Stimulated activated CD4-positive, alpha-beta T cell treated with anti-CD3 and anti-CD28 coated beads, Interleukin-1b, Interleukin-23, amount 100 ng/mL, for 24 hours (primary cell): ENCODE measurements at regions not wholly inside any gene's neighbourhood (a gene's known extent, or its start where the extent isn't known, plus 50 kb on each side); places are given as distances from the start of the nearest gene placed in this dataset.

Source experiments
- DNase-seq, 4 experiments: peaks; one replicate each; pipeline ENCODE4 v3.0.0-alpha.2; 2020; ENCODE audit warnings: low read depth in 4 of 4, low spot score in 1 of 4

- DNase-seq: no peak
These were observed 364.6 kb downstream of the DMRT2 start for GRCh38 chr9:1414711-1415131.

DNA sequence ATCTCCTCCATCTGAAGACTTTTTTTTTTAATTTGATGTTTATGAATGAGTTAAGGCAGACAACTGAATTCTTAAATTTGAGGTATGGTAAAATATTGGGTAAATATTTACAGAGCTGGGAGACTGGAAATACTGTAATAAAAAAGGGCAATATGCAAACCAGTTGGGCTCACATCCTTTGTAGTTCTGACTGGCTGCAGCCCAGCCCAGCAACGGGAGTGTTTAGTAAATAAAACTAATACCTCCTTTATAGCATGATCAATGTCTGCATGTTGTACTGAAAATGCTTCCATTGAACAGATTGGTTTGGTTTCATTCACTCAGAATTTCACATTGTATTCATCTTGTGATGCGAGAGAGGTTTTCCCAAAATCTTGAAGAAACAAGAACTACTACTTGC is 365.0 kb downstream of the DMRT2 start:
- DNase-seq: no peak

- DNase-seq: no peak
These were observed 366.1 kb downstream of the DMRT2 start for GRCh38 chr9:1416261-1416660.

DNA sequence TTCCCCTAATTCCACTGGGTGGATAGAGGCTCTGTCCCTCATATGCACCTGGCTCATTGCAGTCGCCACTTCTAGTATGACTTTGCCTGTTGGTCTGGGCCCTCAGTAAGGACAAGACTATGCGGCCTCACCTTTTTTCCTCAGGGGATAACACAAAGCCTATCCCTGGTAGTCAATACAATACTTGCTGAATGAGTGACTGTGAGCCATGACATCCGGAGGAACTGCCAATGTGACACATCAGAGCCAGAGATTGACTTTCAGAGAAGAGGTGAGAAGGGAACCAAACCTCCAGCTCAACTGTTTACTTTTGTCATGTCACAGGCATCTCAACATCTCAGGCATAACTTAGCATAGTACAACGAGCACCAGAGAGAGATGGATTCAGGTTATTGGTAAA is 371.3 kb downstream of the DMRT2 start:
- DNase-seq: no peak

GRCh38 chr9:1427875-1428274 is 377.7 kb downstream of the DMRT2 start:
- DNase-seq: no peak

GRCh38 chr9:1429297-1429696 is 379.1 kb downstream of the DMRT2 start:
- DNase-seq: no peak

DNA sequence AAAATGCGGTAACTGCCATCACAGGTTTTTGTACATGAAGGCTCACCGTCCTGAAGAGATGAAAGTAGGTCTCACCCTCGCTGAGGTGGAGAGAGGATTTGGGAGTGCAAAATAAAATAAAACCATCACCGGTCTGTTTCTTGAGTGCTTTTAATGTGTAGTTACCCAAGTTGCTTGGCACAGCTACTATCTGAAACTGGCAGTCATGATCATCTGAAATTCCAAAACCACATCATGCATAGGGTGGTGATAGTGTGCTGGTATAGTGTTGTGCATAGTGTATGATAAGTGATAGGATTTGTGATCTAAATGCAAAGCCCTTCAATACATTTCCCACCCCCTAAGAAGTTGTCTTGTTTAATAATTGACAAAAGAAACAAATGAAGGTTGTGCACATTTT is 381.3 kb downstream of the DMRT2 start:
- DNase-seq: no peak

DNA sequence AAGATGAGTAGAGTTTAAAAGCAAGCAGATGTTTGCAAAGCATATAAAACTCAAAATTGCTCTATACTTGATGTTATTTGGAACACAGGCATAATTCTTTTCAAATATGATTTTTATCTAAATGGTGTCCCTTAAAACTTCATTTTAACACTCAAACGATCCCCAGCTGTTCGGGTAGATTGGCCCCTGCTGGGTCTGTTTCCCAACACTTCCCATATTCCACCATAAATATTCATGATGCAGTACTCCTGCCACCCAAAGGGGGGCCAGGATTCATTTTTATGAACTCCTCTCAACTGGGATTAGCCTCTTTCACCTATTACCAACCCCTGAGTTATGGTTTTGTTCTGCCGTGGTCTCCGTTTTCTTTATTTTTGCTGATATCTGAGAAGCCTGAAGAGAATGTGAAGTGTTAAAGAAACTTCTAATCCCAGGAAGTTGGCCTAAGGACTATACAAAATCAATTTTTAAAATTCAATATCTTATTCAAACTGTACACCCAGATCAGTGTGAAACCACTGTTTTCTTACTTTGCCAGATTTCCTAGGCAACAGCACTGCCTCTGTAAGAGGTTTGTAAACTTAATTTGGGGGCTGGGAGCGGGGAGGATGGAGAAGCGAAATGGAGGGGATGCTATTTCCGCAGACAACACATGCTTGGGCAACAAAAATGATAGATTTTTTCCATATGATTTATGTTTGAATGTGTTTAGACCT is 384.1 kb downstream of the DMRT2 start:
- DNase-seq: no peak

- DNase-seq: no peak
These were observed 384.7 kb downstream of the DMRT2 start for GRCh38 chr9:1434811-1435210.

DNA sequence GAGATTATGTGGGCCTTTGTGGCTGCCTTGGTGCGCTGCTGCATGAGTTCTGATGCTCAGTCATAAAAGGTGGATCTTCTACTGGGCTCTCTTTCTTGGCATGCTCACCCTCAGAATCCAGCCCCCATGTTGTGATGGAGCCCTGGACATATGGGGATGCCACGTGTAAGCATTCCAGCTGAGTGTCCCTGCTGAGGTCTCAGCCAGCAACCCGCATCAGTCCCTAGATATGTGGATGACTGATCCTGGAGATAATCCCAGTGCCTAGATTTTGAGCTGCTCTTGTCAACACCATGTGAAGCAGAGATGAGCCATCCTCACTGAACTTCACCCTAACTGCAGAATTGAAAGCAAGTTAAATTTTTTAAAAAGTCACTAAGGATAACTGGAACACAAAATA is 390.1 kb downstream of the DMRT2 start:
- DNase-seq: no peak

- DNase-seq: no peak
These were observed 391.9 kb downstream of the DMRT2 start for GRCh38 chr9:1442105-1442504.

DNA sequence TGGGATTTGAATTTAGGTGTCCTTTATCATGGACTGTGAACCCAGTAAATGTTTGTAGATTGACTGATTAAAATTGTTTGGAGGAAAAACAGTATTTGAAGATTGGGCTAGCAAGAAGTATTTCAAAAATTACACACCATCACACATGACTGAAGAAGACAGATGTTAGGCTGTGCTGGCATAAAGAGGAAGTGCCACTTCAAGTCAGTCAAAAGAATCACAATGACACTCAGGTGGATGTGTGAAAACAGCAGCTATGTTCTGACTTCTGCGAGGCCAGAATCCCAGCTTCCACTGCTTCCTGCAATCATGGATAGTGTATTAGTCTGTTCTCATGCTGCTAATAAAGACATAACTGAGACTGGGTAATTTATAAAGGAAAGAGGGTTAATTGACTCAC is 393.3 kb downstream of the DMRT2 start:
- DNase-seq: no peak

DNA sequence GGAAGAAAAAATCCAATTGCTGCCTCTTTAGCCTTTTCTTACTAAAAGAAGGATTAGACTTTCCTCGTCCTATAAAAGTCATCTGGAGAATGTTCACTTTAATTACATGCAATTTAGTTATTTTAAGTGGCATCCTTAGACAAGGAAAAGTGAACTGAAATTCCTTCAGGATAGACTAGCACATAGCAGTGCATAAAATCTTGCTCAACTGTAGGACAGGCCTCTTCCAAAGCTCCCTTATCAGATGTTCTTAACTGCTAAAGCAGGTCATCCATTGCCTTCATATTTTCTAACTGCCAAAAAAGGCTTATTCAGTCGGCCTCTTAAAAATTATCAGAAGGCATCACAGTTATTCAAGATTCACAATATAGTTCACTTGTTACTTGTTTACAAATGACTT is 396.5 kb downstream of the DMRT2 start:
- DNase-seq: no peak

GRCh38 chr9:1453636-1454035 is 403.5 kb downstream of the DMRT2 start:
- no peak for DNase-seq

- DNase-seq: no peak
These were observed 404.1 kb downstream of the DMRT2 start for GRCh38 chr9:1454211-1454610.

DNA sequence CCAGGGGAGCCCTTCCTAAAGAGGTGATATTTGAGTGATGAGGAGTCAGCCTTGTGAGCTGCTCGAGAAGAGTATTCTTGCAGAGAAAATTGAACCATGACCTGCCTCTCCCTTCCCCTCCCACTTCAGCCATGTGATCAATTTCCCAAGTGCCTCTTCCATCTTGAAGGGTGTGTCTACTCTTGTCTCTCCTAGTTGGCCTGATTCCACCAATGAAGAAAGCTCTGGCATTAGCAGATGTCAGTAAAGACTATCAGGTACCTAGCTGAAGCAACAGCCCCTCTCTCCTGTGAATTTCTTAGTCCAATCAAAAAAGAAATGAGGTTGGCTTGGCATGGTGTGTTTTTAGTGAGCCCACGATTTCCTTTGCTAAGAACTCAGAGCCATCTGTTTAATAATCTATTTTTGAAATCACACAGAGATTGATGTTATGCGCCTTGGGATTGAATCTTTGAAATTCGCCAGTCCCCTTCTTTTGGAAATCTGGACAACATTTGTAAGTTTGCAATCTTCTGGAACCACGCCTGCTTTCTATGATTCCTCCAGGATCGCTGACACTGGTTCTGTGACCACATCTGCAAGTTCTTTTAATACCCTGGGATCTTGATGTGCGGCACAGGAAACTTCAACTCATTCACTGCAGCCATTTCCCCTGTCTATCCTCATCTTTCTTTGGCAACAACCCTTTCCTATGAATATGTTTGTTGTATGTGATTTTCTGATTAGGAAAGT is 404.6 kb downstream of the DMRT2 start:
- no peak for DNase-seq

- no peak for DNase-seq
These were observed 405.6 kb downstream of the DMRT2 start for GRCh38 chr9:1455766-1456165.

GRCh38 chr9:1456301-1457024 is 406.3 kb downstream of the DMRT2 start:
- no peak for DNase-seq

DNA sequence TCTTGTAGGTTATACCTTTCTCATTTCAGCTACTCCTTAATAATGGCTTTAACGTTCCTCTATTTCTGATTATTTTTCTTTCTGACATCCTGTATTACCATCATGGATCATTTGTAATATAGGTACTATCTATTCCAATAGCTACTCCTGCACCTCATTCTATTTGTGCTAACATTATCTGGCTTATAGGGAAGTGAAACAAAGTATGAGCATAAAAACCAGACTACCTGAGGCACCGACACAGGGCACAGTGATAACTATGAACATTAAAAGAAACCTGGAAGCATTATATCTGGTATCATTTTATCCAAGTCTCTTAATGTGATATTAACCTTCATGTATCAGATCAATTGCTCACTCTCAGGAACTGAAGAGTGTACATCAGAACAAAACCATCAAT is 407.3 kb downstream of the DMRT2 start:
- no peak for DNase-seq

DNA sequence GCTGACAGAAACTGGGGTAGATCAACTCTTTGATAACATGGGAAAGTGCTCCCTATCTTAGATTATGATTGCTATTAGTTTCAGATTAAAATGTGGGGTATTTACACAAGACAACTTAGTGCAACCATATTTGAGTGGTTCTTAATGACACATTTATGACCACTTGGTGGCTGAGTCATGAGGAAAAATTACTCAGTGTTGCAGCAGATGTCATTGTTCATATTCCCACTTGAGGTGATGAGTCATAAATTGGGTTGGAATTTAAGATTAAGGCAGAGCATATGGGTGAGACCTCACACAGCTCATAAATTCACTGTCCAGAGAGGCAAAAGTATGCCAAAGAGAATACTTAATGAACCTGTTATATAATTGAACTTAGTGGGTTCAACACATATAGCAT is 408.3 kb downstream of the DMRT2 start:
- DNase-seq: no peak

GRCh38 chr9:1460143-1460769 is 410.1 kb downstream of the DMRT2 start:
- DNase-seq: no peak

- no peak for DNase-seq
These were observed 411.7 kb downstream of the DMRT2 start for GRCh38 chr9:1461812-1462211.
